ENCODE measurements at regions not wholly inside any gene's neighbourhood (a gene's known extent, or its start where the extent isn't known, plus 50 kb on each side); places are given as distances from the start of the nearest gene placed in this dataset.

DNA sequence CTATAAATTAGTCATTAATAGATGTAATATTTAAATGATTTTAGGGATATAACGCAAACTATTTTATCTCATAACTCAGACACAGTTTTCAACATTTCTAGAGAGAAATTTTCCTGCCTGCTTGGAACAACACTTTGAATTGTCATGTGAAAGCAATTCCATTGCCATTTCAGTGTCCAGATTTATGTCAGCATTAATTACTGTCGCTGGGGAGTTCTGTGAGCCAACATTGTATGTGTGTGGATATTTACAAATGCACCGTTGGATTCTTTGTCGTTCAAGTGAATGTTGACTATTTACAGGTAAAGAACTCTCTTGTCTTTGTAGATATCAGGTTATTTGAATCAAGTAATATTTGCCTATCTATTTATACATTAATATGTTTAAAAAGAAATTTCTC is 465.3 kb upstream of the RGS6 start:
- no peak for TF ChIP-seq CTCF (IDR thresholded peaks at IDR 0.05)
- no peak for TF ChIP-seq POLR2A (IDR thresholded peaks at IDR 0.05)

All from body of pancreas (tissue), 4 donors.